ENCODE measurements at regions not wholly inside any gene's neighbourhood (a gene's known extent, or its start where the extent isn't known, plus 50 kb on each side); places are given as distances from the start of the nearest gene placed in this dataset.

- Mint-ChIP-seq H3K27ac (no peak overlapping the region), H3K36me3 (ENCODE audit: low read depth) (no peaks in the 10 kb centered on the region), H3K27me3 (no peaks in the 10 kb centered on the region), H3K4me3 (no peak overlapping the region), H3K9me3 (no peaks in the 10 kb centered on the region), H3K4me1 (ENCODE audit: low read depth) (no peaks in the 10 kb centered on the region)
- H3K27me3 ChIP-seq (ENCODE audit: control insufficient read depth in 1 of 2, insufficient read depth in 2 of 2, low read length in 2 of 2): no peaks in the 10 kb centered on the region
- no peak for TF ChIP-seq CTCF (IDR thresholded peaks at IDR 0.05)
- ATAC-seq (ENCODE audit: poor library complexity) (no peak), DNase-seq (no peak)
- no peaks in the 10 kb centered on the region for H3K36me3 ChIP-seq (ENCODE audit: insufficient read depth, low read length)
- no peak overlapping the region for H3K27ac ChIP-seq (ENCODE audit: low read depth in 1 of 2, low read length in 2 of 2)
- no peaks in the 10 kb centered on the region for H3K4me1 ChIP-seq (ENCODE audit: insufficient read depth, low read length)
- H3K9me3 ChIP-seq (ENCODE audit: control insufficient read depth in 1 of 2, insufficient read depth in 1 of 2, low read length in 2 of 2): no peaks in the 10 kb centered on the region
- ChIA-PET POLR2A (no interaction called here), CTCF (no interaction called here)
- intact Hi-C loops (cut with DNase I, micrococcal nuclease): no loop called here
- no peak overlapping the region for H3K4me3 ChIP-seq (ENCODE audit: low read length)
These were observed 700.5 kb upstream of the RGMB start for GRCh38 chr5:98072921-98073320.

GRCh38 chr5:98076501-98076900 is 697.0 kb upstream of the RGMB start:
- Mint-ChIP-seq H3K9me3 (no peaks in the 10 kb centered on the region), H3K36me3 (ENCODE audit: low read depth) (no peaks in the 10 kb centered on the region), H3K27ac (no peak overlapping the region), H3K4me3 (no peak overlapping the region), H3K27me3 (no peaks in the 10 kb centered on the region), H3K4me1 (ENCODE audit: low read depth) (no peaks in the 10 kb centered on the region)
- ChIA-PET POLR2A (no interaction called here), CTCF (interaction anchor here (0.8 kb wide), 1 partner anchor 12 kb away, joined by 4 read pairs; no protein-coding TSS in a partner anchor)
- Histone ChIP-seq H3K27ac (ENCODE audit: low read depth in 1 of 2, low read length in 2 of 2) (no peak overlapping the region), H3K4me3 (ENCODE audit: low read length) (no peak overlapping the region), H3K36me3 (ENCODE audit: insufficient read depth, low read length) (no peaks in the 10 kb centered on the region), H3K4me1 (ENCODE audit: insufficient read depth, low read length) (no peaks in the 10 kb centered on the region), H3K27me3 (ENCODE audit: control insufficient read depth in 1 of 2, insufficient read depth in 2 of 2, low read length in 2 of 2) (no peaks in the 10 kb centered on the region), H3K9me3 (ENCODE audit: control insufficient read depth in 1 of 2, insufficient read depth in 1 of 2, low read length in 2 of 2) (no peaks in the 10 kb centered on the region)
- TF ChIP-seq CTCF (IDR thresholded peaks at IDR 0.05): no peak
- ATAC-seq (ENCODE audit: poor library complexity) (no peak), DNase-seq (no peak)
- intact Hi-C loops (cut with DNase I, micrococcal nuclease): no loop called here

- no peaks in the 10 kb centered on the region for H3K9me3 Mint-ChIP-seq
- intact Hi-C loops (cut with DNase I, micrococcal nuclease): no loop called here
- H3K27me3 ChIP-seq (ENCODE audit: control insufficient read depth in 1 of 2, insufficient read depth in 2 of 2, low read length in 2 of 2): no peaks in the 10 kb centered on the region
- no peaks in the 10 kb centered on the region for H3K27me3 Mint-ChIP-seq
- DNase-seq: no peak
- no peak overlapping the region for H3K27ac ChIP-seq (ENCODE audit: low read depth in 1 of 2, low read length in 2 of 2)
- TF ChIP-seq CTCF (IDR thresholded peaks at IDR 0.05): no peak
- H3K27ac Mint-ChIP-seq: no peak overlapping the region
- H3K4me1 ChIP-seq (ENCODE audit: insufficient read depth, low read length): no peaks in the 10 kb centered on the region
- ChIA-PET POLR2A (no interaction called here), CTCF (no interaction called here)
- no peaks in the 10 kb centered on the region for H3K9me3 ChIP-seq (ENCODE audit: control insufficient read depth in 1 of 2, insufficient read depth in 1 of 2, low read length in 2 of 2)
- no peak for ATAC-seq (ENCODE audit: poor library complexity)
- H3K36me3 ChIP-seq (ENCODE audit: insufficient read depth, low read length): no peaks in the 10 kb centered on the region
- no peak overlapping the region for H3K4me3 Mint-ChIP-seq
- H3K4me3 ChIP-seq (ENCODE audit: low read length): no peak overlapping the region
- H3K36me3 Mint-ChIP-seq (ENCODE audit: low read depth): no peaks in the 10 kb centered on the region
- no peaks in the 10 kb centered on the region for H3K4me1 Mint-ChIP-seq (ENCODE audit: low read depth)
These were observed 687.9 kb upstream of the RGMB start for GRCh38 chr5:98085593-98085992.
